ENCODE measurements at regions not wholly inside any gene's neighbourhood (a gene's known extent, or its start where the extent isn't known, plus 50 kb on each side); places are given as distances from the start of the nearest gene placed in this dataset.

- WGBS, 2 donors (ENCODE audit: extremely low coverage in 2 of 2, insufficient read length in 2 of 2, insufficient replicate concordance in 1 of 2) = no CpG with 5 or more reads among the region's 4 CpGs
- H2BK5ac ChIP-seq (ENCODE audit: low read length) = no peak overlapping the region
- H3K27ac ChIP-seq (replicated peaks; ENCODE audit: low read length) = no peak overlapping the region
Measured at GRCh38 chr14:89533766-89534165, 116.7 kb upstream of the FOXN3 start.

GRCh38 chr14:89533136-89533535 is 116.1 kb upstream of the FOXN3 start:
- Histone ChIP-seq H2BK12ac (ENCODE audit: low read length) (no peak overlapping the region), H3K27ac (replicated peaks; ENCODE audit: low read length) (no peak overlapping the region), H3K9ac (ENCODE audit: low read depth, low read length, poor library complexity) (no peak overlapping the region), H2AK5ac (ENCODE audit: low read depth, low read length) (no peak overlapping the region), H3K4me2 (ENCODE audit: insufficient read depth, low read length, poor library complexity, severe bottlenecking) (no peak overlapping the region), H2AFZ (ENCODE audit: low read length) (no peak overlapping the region), H3K27me3 (ENCODE audit: control insufficient read depth in 3 of 3, insufficient read depth in 3 of 3, low read depth in 1 of 3, low read length in 3 of 3) (no peaks in the 10 kb centered on the region), H3K36me3 (replicated peaks in 1 of 2; ENCODE audit: control insufficient read depth in 2 of 2, insufficient read depth in 2 of 2, low read length in 2 of 2) (no peaks in the 10 kb centered on the region), H3K9me3 (replicated peaks in 1 of 2; ENCODE audit: control insufficient read depth in 2 of 2, insufficient read depth in 1 of 2, low read depth in 1 of 2, low read length in 2 of 2) (no peaks in the 10 kb centered on the region), H4K8ac (ENCODE audit: low read depth, low read length) (no peak overlapping the region), H3K79me1 (ENCODE audit: low read depth, low read length) (no peaks in the 10 kb centered on the region), H3K18ac (ENCODE audit: low read length) (no peak overlapping the region), H4K91ac (ENCODE audit: low read depth, low read length, poor library complexity) (no peak overlapping the region), H3K4ac (ENCODE audit: low read length) (no peak overlapping the region), H2BK15ac (ENCODE audit: low read length) (no peak overlapping the region), H3K4me3 (ENCODE audit: low read length in 2 of 2) (no peak overlapping the region), H2BK5ac (ENCODE audit: low read length) (no peak overlapping the region), H3K14ac (ENCODE audit: low read length) (no peak overlapping the region), H2BK120ac (ENCODE audit: low read depth, low read length) (no peak overlapping the region), H3K4me1 (ENCODE audit: control insufficient read depth in 2 of 2, insufficient read depth in 1 of 2, low read depth in 1 of 2, low read length in 2 of 2) (no peaks in the 10 kb centered on the region), H3K23ac (ENCODE audit: low read depth, low read length, poor library complexity) (no peak overlapping the region)
- no CpG with 5 or more reads among the region's 12 CpGs for WGBS, 2 donors (ENCODE audit: extremely low coverage in 2 of 2, insufficient read length in 2 of 2, insufficient replicate concordance in 1 of 2)
- no peak for DNase-seq (ENCODE audit: low spot score)

More at GRCh38 chr14:89533766-89534165, 116.7 kb upstream of the FOXN3 start:
- Histone ChIP-seq H3K79me1 (ENCODE audit: low read depth, low read length) (no peaks in the 10 kb centered on the region), H3K23ac (ENCODE audit: low read depth, low read length, poor library complexity) (no peak overlapping the region), H3K14ac (ENCODE audit: low read length) (no peak overlapping the region), H3K9ac (ENCODE audit: low read depth, low read length, poor library complexity) (no peak overlapping the region), H3K18ac (ENCODE audit: low read length) (no peak overlapping the region), H3K4me2 (ENCODE audit: insufficient read depth, low read length, poor library complexity, severe bottlenecking) (no peak overlapping the region), H3K4me1 (ENCODE audit: control insufficient read depth in 2 of 2, insufficient read depth in 1 of 2, low read depth in 1 of 2, low read length in 2 of 2) (no peaks in the 10 kb centered on the region), H3K4ac (ENCODE audit: low read length) (no peak overlapping the region), H3K4me3 (ENCODE audit: low read length in 2 of 2) (no peak overlapping the region), H2BK12ac (ENCODE audit: low read length) (no peak overlapping the region), H2BK120ac (ENCODE audit: low read depth, low read length) (no peak overlapping the region), H3K27me3 (ENCODE audit: control insufficient read depth in 3 of 3, insufficient read depth in 3 of 3, low read depth in 1 of 3, low read length in 3 of 3) (no peaks in the 10 kb centered on the region), H3K36me3 (replicated peaks in 1 of 2; ENCODE audit: control insufficient read depth in 2 of 2, insufficient read depth in 2 of 2, low read length in 2 of 2) (no peaks in the 10 kb centered on the region), H2AK5ac (ENCODE audit: low read depth, low read length) (no peak overlapping the region), H2BK15ac (ENCODE audit: low read length) (no peak overlapping the region), H4K91ac (ENCODE audit: low read depth, low read length, poor library complexity) (no peak overlapping the region), H3K9me3 (replicated peaks in 1 of 2; ENCODE audit: control insufficient read depth in 2 of 2, insufficient read depth in 1 of 2, low read depth in 1 of 2, low read length in 2 of 2) (no peaks in the 10 kb centered on the region), H4K8ac (ENCODE audit: low read depth, low read length) (no peak overlapping the region), H2AFZ (ENCODE audit: low read length) (no peak overlapping the region)
- DNase-seq (ENCODE audit: low spot score) = no peak

DNA sequence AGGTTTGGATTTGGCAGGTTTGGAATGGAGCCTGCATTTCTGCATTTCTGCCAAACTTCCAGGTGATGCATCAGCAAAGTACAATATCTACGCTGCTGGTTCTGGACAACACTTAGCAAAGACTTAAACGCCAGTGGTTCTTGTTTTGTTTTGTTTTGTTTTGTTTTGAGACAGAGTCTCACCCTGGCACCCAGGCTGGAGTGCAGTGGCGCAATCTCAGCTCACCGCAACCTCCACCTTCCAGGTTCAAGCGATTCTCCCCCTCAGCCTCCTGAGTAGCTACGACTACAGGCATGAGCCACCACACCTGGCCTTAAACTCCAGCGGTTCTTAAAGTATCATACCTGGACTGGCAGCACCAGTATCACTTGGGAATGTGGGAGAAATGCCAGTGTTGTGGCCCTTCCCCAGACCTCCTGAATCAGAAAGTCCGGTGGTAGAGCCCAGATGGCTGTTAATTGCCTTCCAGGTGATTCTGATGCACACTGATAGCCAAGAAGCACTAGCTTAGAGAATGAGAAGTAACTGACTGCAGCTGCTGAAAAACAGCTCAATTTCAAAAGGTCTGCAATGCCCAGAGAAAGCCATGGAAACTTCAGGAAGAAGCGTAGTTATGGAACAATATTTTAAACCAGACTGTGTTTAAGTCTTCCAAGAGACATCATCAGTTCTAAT is 114.8 kb upstream of the FOXN3 start:
- Histone ChIP-seq H3K36me3 (replicated peaks in 1 of 2; ENCODE audit: control insufficient read depth in 2 of 2, insufficient read depth in 2 of 2, low read length in 2 of 2) (no peaks in the 10 kb centered on the region), H3K4me1 (ENCODE audit: control insufficient read depth in 2 of 2, insufficient read depth in 1 of 2, low read depth in 1 of 2, low read length in 2 of 2) (no peaks in the 10 kb centered on the region), H3K14ac (ENCODE audit: low read length) (no peak overlapping the region), H2BK5ac (ENCODE audit: low read length) (no peak overlapping the region), H3K18ac (ENCODE audit: low read length) (peak overlapping the region; percentile 8), H4K91ac (ENCODE audit: low read depth, low read length, poor library complexity) (no peak overlapping the region), H3K27ac (replicated peaks; ENCODE audit: low read length) (no peak overlapping the region), H3K9me3 (replicated peaks in 1 of 2; ENCODE audit: control insufficient read depth in 2 of 2, insufficient read depth in 1 of 2, low read depth in 1 of 2, low read length in 2 of 2) (no peaks in the 10 kb centered on the region), H3K27me3 (ENCODE audit: control insufficient read depth in 3 of 3, insufficient read depth in 3 of 3, low read depth in 1 of 3, low read length in 3 of 3) (no peaks in the 10 kb centered on the region), H2AK5ac (ENCODE audit: low read depth, low read length) (no peak overlapping the region), H3K9ac (ENCODE audit: low read depth, low read length, poor library complexity) (no peak overlapping the region), H3K23ac (ENCODE audit: low read depth, low read length, poor library complexity) (peak overlapping the region; percentile 32), H3K4me3 (ENCODE audit: low read length in 2 of 2) (no peak overlapping the region), H4K8ac (ENCODE audit: low read depth, low read length) (no peak overlapping the region), H3K79me1 (ENCODE audit: low read depth, low read length) (no peaks in the 10 kb centered on the region), H2BK15ac (ENCODE audit: low read length) (no peak overlapping the region), H2BK120ac (ENCODE audit: low read depth, low read length) (no peak overlapping the region), H2BK12ac (ENCODE audit: low read length) (no peak overlapping the region), H2AFZ (ENCODE audit: low read length) (no peak overlapping the region), H3K4ac (ENCODE audit: low read length) (no peak overlapping the region), H3K4me2 (ENCODE audit: insufficient read depth, low read length, poor library complexity, severe bottlenecking) (no peak overlapping the region)
- WGBS, 2 donors (ENCODE audit: extremely low coverage in 2 of 2, insufficient read length in 2 of 2, insufficient replicate concordance in 1 of 2) = no CpG with 5 or more reads among the region's 9 CpGs
- no peak for DNase-seq (ENCODE audit: low spot score)

GRCh38 chr14:89524990-89525667 is 108.1 kb upstream of the FOXN3 start:
- H4K91ac ChIP-seq (ENCODE audit: low read depth, low read length, poor library complexity) = no peak overlapping the region
- no peak overlapping the region for H3K4me2 ChIP-seq (ENCODE audit: insufficient read depth, low read length, poor library complexity, severe bottlenecking)
- no peak overlapping the region for H3K4me3 ChIP-seq (ENCODE audit: low read length in 2 of 2)
- no peaks in the 10 kb centered on the region for H3K36me3 ChIP-seq (replicated peaks in 1 of 2; ENCODE audit: control insufficient read depth in 2 of 2, insufficient read depth in 2 of 2, low read length in 2 of 2)
- no peak overlapping the region for H3K18ac ChIP-seq (ENCODE audit: low read length)
- no peaks in the 10 kb centered on the region for H3K4me1 ChIP-seq (ENCODE audit: control insufficient read depth in 2 of 2, insufficient read depth in 1 of 2, low read depth in 1 of 2, low read length in 2 of 2)
- H2BK15ac ChIP-seq (ENCODE audit: low read length) = no peak overlapping the region
- no peak overlapping the region for H3K23ac ChIP-seq (ENCODE audit: low read depth, low read length, poor library complexity)
- H2BK120ac ChIP-seq (ENCODE audit: low read depth, low read length) = no peak overlapping the region
- H3K79me1 ChIP-seq (ENCODE audit: low read depth, low read length) = no peaks in the 10 kb centered on the region
- no CpG with 5 or more reads among the region's 4 CpGs for WGBS, 2 donors (ENCODE audit: extremely low coverage in 2 of 2, insufficient read length in 2 of 2, insufficient replicate concordance in 1 of 2)
- no peak overlapping the region for H3K9ac ChIP-seq (ENCODE audit: low read depth, low read length, poor library complexity)
- H2AFZ ChIP-seq (ENCODE audit: low read length) = no peak overlapping the region
- no peaks in the 10 kb centered on the region for H3K27me3 ChIP-seq (ENCODE audit: control insufficient read depth in 3 of 3, insufficient read depth in 3 of 3, low read depth in 1 of 3, low read length in 3 of 3)
- no peak overlapping the region for H3K27ac ChIP-seq (replicated peaks; ENCODE audit: low read length)
- no peak overlapping the region for H2BK12ac ChIP-seq (ENCODE audit: low read length)
- peaks cover 0 to 8% of the 10 kb centered on the region in 2 donors for H3K9me3 ChIP-seq (replicated peaks in 1 of 2; ENCODE audit: control insufficient read depth in 2 of 2, insufficient read depth in 1 of 2, low read depth in 1 of 2, low read length in 2 of 2)
- H3K14ac ChIP-seq (ENCODE audit: low read length) = no peak overlapping the region
- H4K8ac ChIP-seq (ENCODE audit: low read depth, low read length) = no peak overlapping the region
- DNase-seq (ENCODE audit: low spot score) = no peak
- no peak overlapping the region for H2AK5ac ChIP-seq (ENCODE audit: low read depth, low read length)
- no peak overlapping the region for H2BK5ac ChIP-seq (ENCODE audit: low read length)
- H3K4ac ChIP-seq (ENCODE audit: low read length) = no peak overlapping the region

All from neuronal stem cell (in vitro differentiated cells).